Pancreas (tissue), 10 donors: ENCODE measurements at regions not wholly inside any gene's neighbourhood (a gene's known extent, or its start where the extent isn't known, plus 50 kb on each side); places are given as distances from the start of the nearest gene placed in this dataset.

Experiments
- ATAC-seq, 4 donors: fragments of 200-7000 bp; cut with Tn5 transposase; one replicate each; pipeline versions ENCODE4 v1.8.0 to v1.9.1; 2020; ENCODE audit warnings: mild to moderate bottlenecking in 4 of 4, moderate library complexity in 4 of 4
- DNase-seq, 6 donors: peaks; one replicate each; pipeline ENCODE4 v3.0.0-alpha.2; 2020
- FAIRE-seq: peaks from 2 replicates; lab custom pipeline; 2012; peaks lifted over from hg19 to GRCh38; lab: Jason Lieb, UNC
- H3K27ac ChIP-seq, 4 donors: fragments of 200-600 bp; sonication (generic); 1 replicate in 3 of 4; 2 replicates in 1 of 4; pipeline versions ENCODE4 v1.5.0 to v1.8.0; 2020
- H3K27me3 ChIP-seq, 4 donors: fragments of 200-600 bp; one replicate each; pipeline ENCODE4 v1.8.0; 2021
- H3K36me3 ChIP-seq, 3 donors: fragments of 200-600 bp; sonication (generic) in 1 of 3; one replicate each; pipeline versions ENCODE4 v1.5.0 to v1.8.0; 2020 to 2021
- H3K4me1 ChIP-seq, 3 donors: fragments of 200-600 bp; one replicate each; pipeline ENCODE4 v1.8.0; 2021
- H3K4me3 ChIP-seq, 4 donors: fragments of 200-600 bp; sonication (generic) in 2 of 4; one replicate each; pipeline versions ENCODE4 v1.5.0 to v1.8.0; 2020 to 2021
- H3K9me3 ChIP-seq, 4 donors: fragments of 200-600 bp; one replicate each; pipeline ENCODE4 v1.8.0; 2021
- CTCF ChIP-seq, 4 donors: fragments of 200-600 bp; sonication (generic) in 3 of 4; IDR thresholded peaks; one replicate each; pipeline versions ENCODE4 v1.5.0 to v1.8.0; 2021; ENCODE audit warnings: antibody characterized with exemption in 4 of 4
- WGBS, 2 donors: extraction: QIAGEN DNeasy Blood & Tissue Kit; methylation state at CpG; one replicate each; pipeline ENCODE4 v1.1.7; 2013; 5-methylcytosine and 5-hydroxymethylcytosine counted together
- intact Hi-C, 3 donors: fragments of 100-400 bp; cut with DNase I; formaldehyde crosslinking; loops; one replicate each; pipeline versions ENCODE4 v1.11.1 to v1.14.2; 2022
- donor health status: healthy with polysubstance abuse.
- donor health status: DM: no; HTN: no; CAD: no; lungs with moderate emphysema.
- donor health status: DM: no; HTN: no; CAD: no.
- donor health status: control.
- donor health status: control.
- donor health status: Bipolar disorder and iron deficiency.
- donor health status: DM: yes; HTN: yes; CAD: no.
- donor health status: DM: no; HTN: no; CAD: no.
- donor health status: DM: no; HTN: no; CAD: no.
- donor health status: DM: yes; HTN: yes; CAD: no.

- WGBS, 2 donors = 7 to 8% methylated on average over 1 of the region's 1 CpG
- intact Hi-C loops = no loop called here
- FAIRE-seq = no peak
- Histone ChIP-seq H3K27ac (no peak overlapping the region), H3K9me3 (no peaks in the 10 kb centered on the region), H3K27me3 (no peaks in the 10 kb centered on the region), H3K36me3 (no peaks in the 10 kb centered on the region), H3K4me3 (no peak overlapping the region), H3K4me1 (no peaks in the 10 kb centered on the region)
- TF ChIP-seq CTCF (IDR thresholded peaks at IDR 0.05) = no peak
- ATAC-seq = peak; percentile 56 to 74 (median 67)
- no peak for DNase-seq
Measured at GRCh38 chr10:25101461-25102146, 73.2 kb upstream of the GPR158 start.

- H3K9me3 ChIP-seq = no peaks in the 10 kb centered on the region
- no peak for TF ChIP-seq CTCF (IDR thresholded peaks at IDR 0.05)
- DNase-seq = no peak
- H3K4me3 ChIP-seq = no peak overlapping the region
- no peaks in the 10 kb centered on the region for H3K4me1 ChIP-seq
- intact Hi-C loops = no loop called here
- H3K27ac ChIP-seq = no peak overlapping the region
- H3K27me3 ChIP-seq = no peaks in the 10 kb centered on the region
- no peak for ATAC-seq
- WGBS, 2 donors = 61 to 65% methylated on average over 9 of the region's 9 CpGs
- no peaks in the 10 kb centered on the region for H3K36me3 ChIP-seq
- FAIRE-seq = no peak
Measured at GRCh38 chr10:25102147-25102822, 72.5 kb upstream of the GPR158 start.

- no peaks in the 10 kb centered on the region for H3K4me1 ChIP-seq
- no peak overlapping the region for H3K4me3 ChIP-seq
- DNase-seq = no peak
- no peak overlapping the region for H3K27ac ChIP-seq
- ATAC-seq = no peak
- intact Hi-C loops = no loop called here
- WGBS, 2 donors = 93 to 98% methylated on average over 6 of the region's 6 CpGs
- no peaks in the 10 kb centered on the region for H3K9me3 ChIP-seq
- no peak for FAIRE-seq
- H3K27me3 ChIP-seq = no peaks in the 10 kb centered on the region
- H3K36me3 ChIP-seq = no peaks in the 10 kb centered on the region
- no peak for TF ChIP-seq CTCF (IDR thresholded peaks at IDR 0.05)
Measured at GRCh38 chr10:25103703-25104102, 71.1 kb upstream of the GPR158 start.

- TF ChIP-seq CTCF (IDR thresholded peaks at IDR 0.05) = no peak
- peak in 1 of 4 donors; percentile 53 for ATAC-seq
- no peaks in the 10 kb centered on the region for H3K36me3 ChIP-seq
- H3K27ac ChIP-seq = no peak overlapping the region
- no peaks in the 10 kb centered on the region for H3K9me3 ChIP-seq
- H3K27me3 ChIP-seq = no peaks in the 10 kb centered on the region
- intact Hi-C loops = no loop called here
- WGBS, 2 donors = 38 to 50% methylated on average over 5 of the region's 5 CpGs
- DNase-seq = no peak
- no peaks in the 10 kb centered on the region for H3K4me1 ChIP-seq
- FAIRE-seq = no peak
- H3K4me3 ChIP-seq = no peak overlapping the region
Measured at GRCh38 chr10:25104441-25104840, 70.4 kb upstream of the GPR158 start.

- Histone ChIP-seq H3K27ac (no peak overlapping the region), H3K4me1 (no peaks in the 10 kb centered on the region), H3K4me3 (no peak overlapping the region), H3K36me3 (no peaks in the 10 kb centered on the region), H3K27me3 (no peaks in the 10 kb centered on the region), H3K9me3 (no peaks in the 10 kb centered on the region)
- FAIRE-seq (no peak), ATAC-seq (no peak), DNase-seq (no peak)
- WGBS, 2 donors = 57 to 63% methylated on average over 2 of the region's 2 CpGs
- no peak for TF ChIP-seq CTCF (IDR thresholded peaks at IDR 0.05)
- intact Hi-C loops = no loop called here
Measured at GRCh38 chr10:25105262-25105661, 69.5 kb upstream of the GPR158 start.
